GM23338 (cell line): ENCODE measurements at regions not wholly inside any gene's neighbourhood (a gene's known extent, or its start where the extent isn't known, plus 50 kb on each side); places are given as distances from the start of the nearest gene placed in this dataset.

Experiments
- ATAC-seq: fragments of 200-7000 bp; cut with Tn5 transposase; 3 replicates; pipeline ENCODE4 v1.9.1; 2020
- DNase-seq: peaks from one replicate; pipeline ENCODE4 v3.0.0-alpha.2; 2015; ENCODE audit warnings: low spot score
- H2AFZ ChIP-seq: fragments of 200-600 bp; sonication (generic); 2 replicates; pipeline ENCODE4 v1.8.0; 2016; ENCODE audit warnings: antibody characterized with exemption, mild to moderate bottlenecking, moderate library complexity
- H3F3A ChIP-seq: fragments of 200-600 bp; sonication (generic); replicated peaks from 2 replicates; pipeline ENCODE4 v1.8.0; 2017; ENCODE audit warnings: antibody characterized with exemption, mixed run types, low read depth
- H3K27ac ChIP-seq: fragments of 200-600 bp; sonication (generic); 2 replicates; pipeline ENCODE4 v1.6.1; 2016; ENCODE audit warnings: low read depth
- H3K27me3 ChIP-seq: fragments of 200-600 bp; sonication (generic); 2 replicates; pipeline ENCODE4 v1.8.0; 2016; ENCODE audit warnings: mild to moderate bottlenecking, mixed run types, moderate library complexity; ENCODE audit not compliant: insufficient read depth
- H3K36me3 ChIP-seq: fragments of 200-600 bp; sonication (generic); 2 replicates; pipeline ENCODE4 v1.8.0; 2016; ENCODE audit warnings: mild to moderate bottlenecking; ENCODE audit not compliant: insufficient read depth
- H3K4me1 ChIP-seq: fragments of 200-600 bp; sonication (generic); 2 replicates; pipeline ENCODE4 v1.8.0; 2016; ENCODE audit warnings: mild to moderate bottlenecking, moderate library complexity; ENCODE audit not compliant: insufficient read depth
- H3K4me2 ChIP-seq: fragments of 200-600 bp; sonication (generic); 2 replicates; pipeline ENCODE4 v1.7.1; 2017; ENCODE audit warnings: mixed run types
- H3K4me3 ChIP-seq: fragments of 200-600 bp; sonication (generic); 2 replicates; pipeline ENCODE4 v1.6.1; 2016; ENCODE audit warnings: mixed run types
- H3K79me2 ChIP-seq: fragments of 200-600 bp; sonication (generic); replicated peaks from 2 replicates; pipeline ENCODE4 v1.8.0; 2017; ENCODE audit warnings: mild to moderate bottlenecking; ENCODE audit not compliant: insufficient read depth
- H3K9me2 ChIP-seq: fragments of 200-600 bp; sonication (generic); 2 replicates; pipeline ENCODE4 v1.8.0; 2017; ENCODE audit not compliant: insufficient read depth
- H4K20me1 ChIP-seq: fragments of 200-600 bp; sonication (generic); replicated peaks from 2 replicates; pipeline ENCODE4 v1.8.0; 2017; ENCODE audit warnings: mild to moderate bottlenecking; ENCODE audit not compliant: insufficient read depth
- H3K27ac Mint-ChIP-seq: 2 replicates; pipeline ENCODE4 v1.8.0; 2020; ENCODE audit warnings: inconsistent platforms, mild to moderate bottlenecking, moderate library complexity, mixed read lengths
- H3K27me3 Mint-ChIP-seq: 3 replicates; pipeline ENCODE4 v1.8.0; 2022; ENCODE audit warnings: low read depth, mild to moderate bottlenecking, moderate library complexity, mixed read lengths, inconsistent platforms; ENCODE audit not compliant: insufficient read depth, poor library complexity
- H3K36me3 Mint-ChIP-seq: 3 replicates; pipeline ENCODE4 v1.8.0; 2021; ENCODE audit warnings: low read depth, mild to moderate bottlenecking, inconsistent platforms, moderate library complexity, mixed read lengths
- H3K4me1 Mint-ChIP-seq: 3 replicates; pipeline ENCODE4 v1.8.0; 2020; ENCODE audit warnings: mild to moderate bottlenecking, inconsistent platforms, mixed read lengths
- H3K4me3 Mint-ChIP-seq: 3 replicates; pipeline ENCODE4 v1.8.0; 2021; ENCODE audit warnings: moderate library complexity, mild to moderate bottlenecking, inconsistent platforms, mixed read lengths
- H3K9me3 Mint-ChIP-seq: 3 replicates; pipeline ENCODE4 v1.8.0; 2020; ENCODE audit warnings: moderate library complexity, mild to moderate bottlenecking, inconsistent platforms, mixed read lengths
- CREB1 ChIP-seq: fragments of 250-450 bp; sonication (Bioruptor Pico); IDR thresholded peaks from 2 replicates; pipeline ENCODE4 v1.5.0; 2020; ENCODE audit warnings: low read depth, mild to moderate bottlenecking, moderate library complexity
- CTCF ChIP-seq, 2 experiments: fragments of 200-600 bp in 1 of 2; sonication (generic) in 1 of 2; conservative IDR thresholded peaks; 2 replicates each; pipeline versions ENCODE4 v1.5.1 to v1.6.1; 2016 to 2017; ENCODE audit warnings: antibody characterized with exemption in 2 of 2, low read depth in 2 of 2, mild to moderate bottlenecking in 2 of 2, moderate library complexity in 1 of 2
- ETS1 ChIP-seq: IDR thresholded peaks from 2 replicates; pipeline ENCODE4 v1.6.1; 2016; ENCODE audit warnings: antibody characterized with exemption
- POLR2AphosphoS5 ChIP-seq: IDR thresholded peaks from 2 replicates; pipeline ENCODE4 v1.6.1; 2016; ENCODE audit warnings: antibody characterized with exemption, low read depth
- ZNF331 ChIP-seq: fragments of 250-450 bp; sonication (Bioruptor Pico); IDR thresholded peaks from 2 replicates; pipeline ENCODE4 v1.5.0; 2020; ENCODE audit warnings: low read depth, mild to moderate bottlenecking, moderate library complexity
- ZNF462 ChIP-seq: fragments of 250-450 bp; sonication (Bioruptor Pico); IDR thresholded peaks from 2 replicates; pipeline ENCODE4 v1.5.0; 2020; ENCODE audit warnings: mild to moderate bottlenecking, moderate library complexity

GRCh38 chr5:135162661-135163265 is 128.7 kb upstream of the PITX1 start:
- no peaks in the 10 kb centered on the region for H3K79me2 ChIP-seq
- Mint-ChIP-seq H3K4me1 (no peaks in the 10 kb centered on the region), H3K9me3 (peaks cover 10% of the 10 kb centered on the region; the same call in 2 of the 3 replicates), H3K4me3 (no peak overlapping the region), H3K36me3 (no peaks in the 10 kb centered on the region), H3K27me3 (peaks cover 3% of the 10 kb centered on the region), H3K27ac (no peak overlapping the region)
- DNase-seq (peak; percentile 10), ATAC-seq (peak; percentile 76)
- peak in 1 of 2 experiments; percentile 34; a peak in 1 of 4 replicates for TF ChIP-seq CTCF (conservative IDR thresholded peaks at IDR 0.05; ENCODE audit: low read depth in 2 of 2)
- no peak for TF ChIP-seq POLR2AphosphoS5
- no peak for TF ChIP-seq ZNF462 (CRISPR knock-in tag)
- no peak overlapping the region for H3K4me3 ChIP-seq
- no peaks in the 10 kb centered on the region for H3K4me1 ChIP-seq
- H3K4me2 ChIP-seq, result no peak overlapping the region
- no peaks in the 10 kb centered on the region for H3F3A ChIP-seq
- H3K36me3 ChIP-seq, result no peaks in the 10 kb centered on the region
- no peaks in the 10 kb centered on the region for H3K27me3 ChIP-seq
- no peaks in the 10 kb centered on the region for H3K9me2 ChIP-seq
- H4K20me1 ChIP-seq, result no peaks in the 10 kb centered on the region
- no peak overlapping the region for H3K27ac ChIP-seq
- no peak overlapping the region for H2AFZ ChIP-seq

GRCh38 chr5:135161221-135161620 is 127.2 kb upstream of the PITX1 start:
- H3K27me3 ChIP-seq, result no peaks in the 10 kb centered on the region
- H3K4me2 ChIP-seq, result no peak overlapping the region
- H3K9me3 Mint-ChIP-seq, result peaks cover 14% of the 10 kb centered on the region
- DNase-seq (no peak), ATAC-seq (no peak)
- H4K20me1 ChIP-seq, result no peaks in the 10 kb centered on the region
- H3K4me3 Mint-ChIP-seq, result no peak overlapping the region
- H2AFZ ChIP-seq, result no peak overlapping the region
- TF ChIP-seq ZNF331 (CRISPR knock-in tag), result no peak
- TF ChIP-seq ETS1, result no peak
- TF ChIP-seq CREB1, result no peak
- no peaks in the 10 kb centered on the region for H3K36me3 ChIP-seq
- H3F3A ChIP-seq, result no peaks in the 10 kb centered on the region
- no peaks in the 10 kb centered on the region for H3K4me1 Mint-ChIP-seq
- H3K4me1 ChIP-seq, result no peaks in the 10 kb centered on the region
- no peak overlapping the region for H3K27ac ChIP-seq
- H3K27ac Mint-ChIP-seq, result no peak overlapping the region
- H3K27me3 Mint-ChIP-seq, result peaks cover 4% of the 10 kb centered on the region
- peaks cover 3% of the 10 kb centered on the region; the same call in 1 of the 2 replicates for H3K9me2 ChIP-seq
- no peaks in the 10 kb centered on the region for H3K79me2 ChIP-seq
- H3K36me3 Mint-ChIP-seq, result no peaks in the 10 kb centered on the region
- H3K4me3 ChIP-seq, result no peak overlapping the region
